HepG2 (cell line): ENCODE measurements at regions not wholly inside any gene's neighbourhood (a gene's known extent, or its start where the extent isn't known, plus 50 kb on each side); places are given as distances from the start of the nearest gene placed in this dataset.
A peak's percentile ranks its signal among the peaks of the same experiment; 100 is the strongest.

ENCODE experiments used
- CREB1 ChIP-seq, 2 experiments: fragments of 450-650 bp in 1 of 2; IDR thresholded peaks; 2 replicates each; pipeline ENCODE4 v1.6.1; 2016 to 2017; ENCODE audit warnings: control low read depth in 1 of 2, mild to moderate bottlenecking in 1 of 2, missing compliant biosample characterization in 1 of 2, missing genetic modification characterization in 1 of 2
- ELF1 ChIP-seq: sonication (generic); formaldehyde crosslinking; IDR thresholded peaks from 2 replicates; pipeline ENCODE4 v1.4.0; 2020; ENCODE audit warnings: missing genetic modification reagents
- FOXK1 ChIP-seq: sonication (generic); formaldehyde crosslinking; IDR thresholded peaks from 2 replicates; pipeline ENCODE4 v1.4.0; 2020; ENCODE audit warnings: low read depth, missing genetic modification reagents, borderline replicate concordance
- FOXP1 ChIP-seq, 2 experiments: fragments of 450-650 bp in 1 of 2; IDR thresholded peaks; 2 replicates each; pipeline ENCODE4 v1.6.1; 2017 to 2018; ENCODE audit warnings: antibody characterized with exemption in 1 of 2
- GFI1 ChIP-seq: sonication (generic); formaldehyde crosslinking; IDR thresholded peaks from 2 replicates; pipeline ENCODE4 v1.5.0; 2020; ENCODE audit warnings: missing genetic modification reagents, mild to moderate bottlenecking, borderline replicate concordance
- HDAC2 ChIP-seq: sonication (generic); formaldehyde crosslinking; IDR thresholded peaks from 2 replicates; pipeline ENCODE4 v1.4.0; 2020; ENCODE audit warnings: missing genetic modification reagents
- HMG20A ChIP-seq: IDR thresholded peaks from 2 replicates; pipeline ENCODE4 v1.6.1; 2016; ENCODE audit warnings: borderline replicate concordance
- MAF1 ChIP-seq: sonication (generic); formaldehyde crosslinking; IDR thresholded peaks from 2 replicates; pipeline ENCODE4 v1.5.0; 2020; ENCODE audit warnings: missing genetic modification reagents, borderline replicate concordance
- MIER2 ChIP-seq: IDR thresholded peaks from 2 replicates; pipeline ENCODE4 v1.6.1; 2016; ENCODE audit warnings: missing biosample characterization, missing genetic modification reagents
- PHF8 ChIP-seq: sonication (generic); formaldehyde crosslinking; IDR thresholded peaks from 2 replicates; pipeline ENCODE4 v1.5.0; 2020; ENCODE audit warnings: missing genetic modification reagents
- POGZ ChIP-seq: sonication (generic); formaldehyde crosslinking; IDR thresholded peaks from 2 replicates; pipeline ENCODE4 v1.4.0; 2020; ENCODE audit warnings: mild to moderate bottlenecking, missing genetic modification reagents
- SKI ChIP-seq: fragments of 450-650 bp; IDR thresholded peaks from one replicate; pipeline ENCODE4 v1.6.1; 2018; ENCODE audit warnings: mild to moderate bottlenecking; ENCODE audit not compliant: partially characterized antibody
- SOX13 ChIP-seq, 3 experiments: fragments of 450-650 bp in 1 of 3; sonication (generic) in 1 of 3; formaldehyde crosslinking in 1 of 3; IDR thresholded peaks in 2 of 3; conservative IDR thresholded peaks in 1 of 3; 2 replicates each; pipeline versions ENCODE4 v1.5.0 to v1.6.1; 2016 to 2020; ENCODE audit warnings: antibody characterized with exemption in 1 of 3, mild to moderate bottlenecking in 1 of 3, missing compliant biosample characterization in 1 of 3, missing genetic modification reagents in 1 of 3, moderate library complexity in 1 of 3
- ZIK1 ChIP-seq: sonication (generic); formaldehyde crosslinking; IDR thresholded peaks from 2 replicates; pipeline ENCODE4 v1.5.0; 2020; ENCODE audit warnings: mild to moderate bottlenecking, low read depth, missing genetic modification reagents, borderline replicate concordance
- ZMAT3 ChIP-seq: sonication (generic); formaldehyde crosslinking; conservative IDR thresholded peaks from 2 replicates; pipeline ENCODE4 v1.7.0; 2021; ENCODE audit warnings: missing genetic modification reagents
- ZNF263 ChIP-seq: sonication (generic); formaldehyde crosslinking; IDR thresholded peaks from 2 replicates; pipeline ENCODE4 v1.4.0; 2020; ENCODE audit warnings: missing genetic modification reagents
- ZNF34 ChIP-seq: sonication (generic); formaldehyde crosslinking; IDR thresholded peaks from 2 replicates; pipeline ENCODE4 v1.4.0; 2020; ENCODE audit warnings: mild to moderate bottlenecking, missing genetic modification reagents, borderline replicate concordance
- TF ChIP-seq, protein P1 (sequence below): sonication (generic); formaldehyde crosslinking; IDR thresholded peaks from 2 replicates; pipeline ENCODE4 v1.4.0; 2020; ENCODE audit warnings: missing genetic modification reagents
- TF ChIP-seq, protein P2 (sequence below): sonication (generic); formaldehyde crosslinking; IDR thresholded peaks from 2 replicates; pipeline ENCODE4 v1.5.0; 2020; ENCODE audit warnings: mild to moderate bottlenecking, missing genetic modification reagents, borderline replicate concordance
- TF ChIP-seq, protein P3 (sequence below): sonication (generic); formaldehyde crosslinking; IDR thresholded peaks from 2 replicates; pipeline ENCODE4 v1.4.0; 2020; ENCODE audit warnings: missing genetic modification reagents
- TF ChIP-seq, protein P4 (sequence below): sonication (generic); formaldehyde crosslinking; IDR thresholded peaks from 2 replicates; pipeline ENCODE4 v1.4.0; 2020; ENCODE audit warnings: missing genetic modification reagents

DNA sequence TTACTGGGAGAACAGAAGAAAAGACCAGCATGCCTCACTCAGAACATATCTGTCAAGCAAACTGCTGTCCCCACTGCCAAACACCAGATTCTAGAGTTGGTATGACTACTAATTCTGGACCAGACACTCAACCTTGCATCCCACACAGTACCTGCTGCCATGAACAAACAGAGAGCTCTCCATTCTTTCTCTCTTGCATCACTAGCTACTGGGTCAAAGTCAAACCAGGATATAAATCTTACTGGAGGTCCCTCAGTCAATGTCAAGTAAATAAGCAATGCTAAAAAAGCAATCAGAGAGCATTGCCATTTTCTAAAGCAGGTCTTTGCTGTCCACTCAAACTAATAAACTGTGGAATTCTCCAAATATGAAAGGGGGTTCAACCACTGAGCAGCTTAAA is 452.4 kb upstream of the SEL1L start (continued):
- TF ChIP-seq, protein P1, sequence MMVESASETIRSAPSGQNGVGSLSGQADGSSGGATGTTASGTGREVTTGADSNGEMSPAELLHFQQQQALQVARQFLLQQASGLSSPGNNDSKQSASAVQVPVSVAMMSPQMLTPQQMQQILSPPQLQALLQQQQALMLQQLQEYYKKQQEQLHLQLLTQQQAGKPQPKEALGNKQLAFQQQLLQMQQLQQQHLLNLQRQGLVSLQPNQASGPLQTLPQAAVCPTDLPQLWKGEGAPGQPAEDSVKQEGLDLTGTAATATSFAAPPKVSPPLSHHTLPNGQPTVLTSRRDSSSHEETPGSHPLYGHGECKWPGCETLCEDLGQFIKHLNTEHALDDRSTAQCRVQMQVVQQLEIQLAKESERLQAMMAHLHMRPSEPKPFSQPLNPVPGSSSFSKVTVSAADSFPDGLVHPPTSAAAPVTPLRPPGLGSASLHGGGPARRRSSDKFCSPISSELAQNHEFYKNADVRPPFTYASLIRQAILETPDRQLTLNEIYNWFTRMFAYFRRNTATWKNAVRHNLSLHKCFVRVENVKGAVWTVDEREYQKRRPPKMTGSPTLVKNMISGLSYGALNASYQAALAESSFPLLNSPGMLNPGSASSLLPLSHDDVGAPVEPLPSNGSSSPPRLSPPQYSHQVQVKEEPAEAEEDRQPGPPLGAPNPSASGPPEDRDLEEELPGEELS (CRISPR knock-in tag): peak; percentile 64
- TF ChIP-seq, protein P2, sequence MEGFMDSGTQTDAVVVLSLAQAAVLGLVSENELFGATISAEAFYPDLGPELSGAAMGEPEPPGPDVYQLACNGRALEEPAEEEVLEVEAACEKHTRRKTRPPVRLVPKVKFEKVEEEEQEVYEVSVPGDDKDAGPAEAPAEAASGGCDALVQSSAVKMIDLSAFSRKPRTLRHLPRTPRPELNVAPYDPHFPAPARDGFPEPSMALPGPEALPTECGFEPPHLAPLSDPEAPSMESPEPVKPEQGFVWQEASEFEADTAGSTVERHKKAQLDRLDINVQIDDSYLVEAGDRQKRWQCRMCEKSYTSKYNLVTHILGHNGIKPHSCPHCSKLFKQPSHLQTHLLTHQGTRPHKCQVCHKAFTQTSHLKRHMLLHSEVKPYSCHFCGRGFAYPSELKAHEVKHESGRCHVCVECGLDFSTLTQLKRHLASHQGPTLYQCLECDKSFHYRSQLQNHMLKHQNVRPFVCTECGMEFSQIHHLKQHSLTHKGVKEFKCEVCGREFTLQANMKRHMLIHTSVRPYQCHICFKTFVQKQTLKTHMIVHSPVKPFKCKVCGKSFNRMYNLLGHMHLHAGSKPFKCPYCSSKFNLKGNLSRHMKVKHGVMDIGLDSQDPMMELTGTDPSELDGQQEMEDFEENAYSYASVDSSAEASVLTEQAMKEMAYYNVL (CRISPR knock-in tag): 0 out of 2 replicates have a peak, but pooled peaks have one; percentile 30
- TF ChIP-seq SKI (peak; percentile 90), POGZ (peak; percentile 74), FOXK1 (CRISPR knock-in tag) (peak; percentile 32; the same call in 1 of the 2 replicates), SOX13 (IDR thresholded peaks at IDR 0.05) (no peak), SOX13 (CRISPR knock-in tag; conservative IDR thresholded peaks at IDR 0.05 in 1 of 2, IDR thresholded peaks at IDR 0.05 in 1 of 2) (peak in 1 of 2 experiments; percentile 74; a peak in 1 of 4 replicates), GFI1 (0 out of 2 replicates have a peak, but pooled peaks have one; percentile 37), HMG20A (CRISPR knock-in tag) (peak; percentile 64; the same call in 1 of the 2 replicates), ZNF263 (CRISPR knock-in tag) (no peak), MAF1 (CRISPR knock-in tag) (no peak), ZMAT3 (no peak), MIER2 (CRISPR knock-in tag) (peak; percentile 30; the same call in 1 of the 2 replicates), ZNF34 (CRISPR knock-in tag) (no peak), PHF8 (CRISPR knock-in tag) (no peak), HDAC2 (CRISPR knock-in tag) (peak; percentile 59; the same call in 1 of the 2 replicates), FOXP1 (IDR thresholded peaks at IDR 0.05) (no peak), FOXP1 (CRISPR knock-in tag; IDR thresholded peaks at IDR 0.05) (peak; percentile 72), CREB1 (IDR thresholded peaks at IDR 0.05) (no peak), CREB1 (CRISPR knock-in tag; IDR thresholded peaks at IDR 0.05) (no peak), ZIK1 (no peak), ELF1 (CRISPR knock-in tag) (peak; percentile 34; the same call in 1 of the 2 replicates)
- TF ChIP-seq, protein P3, sequence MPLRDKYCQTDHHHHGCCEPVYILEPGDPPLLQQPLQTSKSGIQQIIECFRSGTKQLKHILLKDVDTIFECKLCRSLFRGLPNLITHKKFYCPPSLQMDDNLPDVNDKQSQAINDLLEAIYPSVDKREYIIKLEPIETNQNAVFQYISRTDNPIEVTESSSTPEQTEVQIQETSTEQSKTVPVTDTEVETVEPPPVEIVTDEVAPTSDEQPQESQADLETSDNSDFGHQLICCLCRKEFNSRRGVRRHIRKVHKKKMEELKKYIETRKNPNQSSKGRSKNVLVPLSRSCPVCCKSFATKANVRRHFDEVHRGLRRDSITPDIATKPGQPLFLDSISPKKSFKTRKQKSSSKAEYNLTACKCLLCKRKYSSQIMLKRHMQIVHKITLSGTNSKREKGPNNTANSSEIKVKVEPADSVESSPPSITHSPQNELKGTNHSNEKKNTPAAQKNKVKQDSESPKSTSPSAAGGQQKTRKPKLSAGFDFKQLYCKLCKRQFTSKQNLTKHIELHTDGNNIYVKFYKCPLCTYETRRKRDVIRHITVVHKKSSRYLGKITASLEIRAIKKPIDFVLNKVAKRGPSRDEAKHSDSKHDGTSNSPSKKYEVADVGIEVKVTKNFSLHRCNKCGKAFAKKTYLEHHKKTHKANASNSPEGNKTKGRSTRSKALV: no peak
- TF ChIP-seq, protein P4, sequence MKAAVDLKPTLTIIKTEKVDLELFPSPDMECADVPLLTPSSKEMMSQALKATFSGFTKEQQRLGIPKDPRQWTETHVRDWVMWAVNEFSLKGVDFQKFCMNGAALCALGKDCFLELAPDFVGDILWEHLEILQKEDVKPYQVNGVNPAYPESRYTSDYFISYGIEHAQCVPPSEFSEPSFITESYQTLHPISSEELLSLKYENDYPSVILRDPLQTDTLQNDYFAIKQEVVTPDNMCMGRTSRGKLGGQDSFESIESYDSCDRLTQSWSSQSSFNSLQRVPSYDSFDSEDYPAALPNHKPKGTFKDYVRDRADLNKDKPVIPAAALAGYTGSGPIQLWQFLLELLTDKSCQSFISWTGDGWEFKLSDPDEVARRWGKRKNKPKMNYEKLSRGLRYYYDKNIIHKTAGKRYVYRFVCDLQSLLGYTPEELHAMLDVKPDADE (CRISPR knock-in tag): no peak
